HK-2 (cell line): ENCODE measurements at regions not wholly inside any gene's neighbourhood (a gene's known extent, or its start where the extent isn't known, plus 50 kb on each side); places are given as distances from the start of the nearest gene placed in this dataset.
"Not testable (repeated sequence)": the region's sequence is repeated elsewhere in the genome, so short reads cannot be mapped to it uniquely, and the experiment has no call there.

Experiments
- DNase-seq: peaks from one replicate; pipeline ENCODE4 v3.0.0-alpha.2; 2018; ENCODE audit not compliant: unreplicated experiment

DNA sequence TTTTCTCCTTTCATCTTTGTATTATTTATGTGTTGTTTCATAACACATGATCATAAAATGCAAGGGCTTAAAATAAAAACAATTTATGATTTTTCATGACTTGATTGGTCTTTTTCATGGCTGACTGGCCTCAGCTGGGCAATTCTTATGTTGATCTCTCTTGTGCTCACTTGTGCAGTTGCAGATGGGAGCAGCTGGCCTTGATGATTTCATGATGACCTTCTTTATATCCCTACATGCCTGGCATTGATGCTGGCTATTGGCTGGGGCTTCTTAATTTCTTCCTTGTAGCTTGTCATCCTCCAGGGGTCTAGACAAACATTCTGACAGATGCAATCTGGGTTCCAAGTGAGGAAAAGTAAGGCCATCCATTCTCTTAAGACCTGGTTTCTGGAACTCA is 1832.8 kb upstream of the FLRT2 start:
- no peak for DNase-seq

DNA sequence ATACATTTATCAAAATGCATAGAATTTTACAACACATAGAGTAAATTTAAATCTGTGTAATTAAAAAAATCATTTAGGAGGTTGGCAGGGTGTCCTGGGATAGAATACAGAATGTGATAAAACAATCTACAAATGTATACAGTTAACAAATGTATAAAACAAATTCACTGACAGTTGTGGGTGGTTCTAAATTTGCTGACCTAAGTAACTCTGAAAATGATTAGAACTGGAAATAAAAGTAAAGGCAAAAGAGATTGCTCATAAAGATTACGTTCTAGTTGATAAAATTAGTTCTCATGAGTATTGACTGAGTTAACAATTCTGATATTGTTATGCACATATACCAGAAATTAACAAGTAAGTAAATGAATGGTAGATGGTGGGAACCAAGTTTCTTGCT is 1827.3 kb upstream of the FLRT2 start:
- no peak for DNase-seq

DNA sequence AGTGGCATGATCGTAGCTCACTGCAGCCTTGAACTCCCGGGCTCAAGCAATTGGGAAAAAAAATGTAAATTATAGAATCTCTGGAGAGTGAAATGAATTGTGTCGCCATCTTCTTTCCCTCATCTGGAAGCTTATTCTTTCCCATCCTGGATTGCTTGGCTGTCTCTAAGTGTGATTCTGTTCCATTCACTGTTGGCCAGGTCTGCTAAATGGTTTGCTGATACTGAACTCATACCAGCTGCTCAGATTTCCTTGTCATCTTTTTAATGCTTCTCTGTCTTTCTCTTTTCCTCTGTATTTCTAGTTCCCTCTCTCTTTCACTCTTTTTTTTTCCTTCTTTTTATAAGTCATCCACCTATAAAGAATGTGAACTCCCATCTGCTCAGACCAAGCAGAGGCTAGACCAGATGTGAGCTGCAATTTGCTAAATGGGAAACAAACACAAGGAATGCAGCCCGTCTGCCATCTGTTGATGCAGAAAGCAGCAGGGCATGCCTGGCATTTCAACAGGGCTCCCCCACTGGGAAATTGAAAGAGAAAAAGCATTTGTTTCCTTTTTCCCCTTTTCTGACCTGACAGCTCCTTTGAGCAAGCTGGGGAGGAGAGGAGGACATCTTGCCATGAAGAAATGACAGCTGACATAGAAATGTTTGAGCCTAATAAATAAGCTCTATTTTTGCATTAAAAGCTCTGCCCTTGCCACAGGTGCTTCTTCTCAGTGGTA is 1823.6 kb upstream of the FLRT2 start:
- no peak for DNase-seq

DNA sequence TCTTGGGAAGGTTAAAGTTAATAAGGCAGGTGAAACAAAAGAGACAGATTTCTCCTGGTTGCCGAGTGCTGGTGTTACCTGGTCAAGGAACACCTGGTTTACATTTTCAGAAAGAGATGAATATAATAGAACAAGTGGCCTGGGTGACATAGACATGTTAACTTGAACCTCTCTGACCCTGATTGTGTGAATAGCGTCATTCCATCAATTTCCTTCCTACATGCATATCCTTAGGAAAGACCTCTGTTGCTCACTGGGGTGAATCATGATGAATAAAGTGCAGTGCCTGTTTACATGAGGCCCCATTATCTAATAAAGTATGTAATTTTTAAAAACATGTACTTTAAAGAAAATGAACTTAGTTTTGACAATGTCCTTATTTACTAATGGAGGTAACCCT is 1822.9 kb upstream of the FLRT2 start:
- no peak for DNase-seq

DNA sequence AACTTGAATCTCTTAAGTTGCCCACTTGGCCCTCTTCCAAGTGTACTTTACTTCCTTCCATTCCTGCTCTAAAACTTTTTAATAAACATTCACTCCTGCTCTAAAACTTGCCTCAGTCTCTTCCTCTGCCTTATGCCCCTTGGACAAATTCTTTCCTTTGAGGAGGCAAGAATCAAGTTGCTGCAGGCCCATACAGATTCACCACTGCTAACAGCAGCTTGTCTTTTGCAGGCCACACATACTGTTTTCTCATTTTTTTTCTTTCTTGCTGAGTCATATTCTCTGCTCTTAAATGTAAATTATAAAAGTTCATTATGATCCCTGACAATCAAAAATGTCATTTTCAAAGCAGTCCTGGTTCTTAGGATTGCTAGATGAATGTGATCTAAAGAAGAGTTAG is 1820.8 kb upstream of the FLRT2 start:
- DNase-seq = no peak

DNA sequence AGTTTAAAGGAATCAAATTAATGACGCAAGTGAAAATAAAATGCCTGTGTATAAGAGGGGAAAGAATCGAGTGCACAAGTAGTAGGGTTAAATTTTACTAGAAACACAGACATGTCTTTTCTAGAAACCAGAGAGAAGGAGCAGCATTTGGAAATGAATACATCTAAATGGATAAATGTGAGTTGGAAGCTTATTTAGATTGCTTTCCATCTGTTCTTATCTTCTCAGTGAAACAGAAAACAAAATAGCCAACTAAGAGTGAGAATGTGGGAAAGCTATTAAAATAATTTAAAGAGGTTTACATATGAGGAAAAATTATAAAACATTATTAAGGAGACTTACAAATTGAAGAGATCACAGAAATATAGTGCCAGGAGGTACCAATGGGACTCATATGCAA is 1818.9 kb upstream of the FLRT2 start:
- DNase-seq = no peak

DNA sequence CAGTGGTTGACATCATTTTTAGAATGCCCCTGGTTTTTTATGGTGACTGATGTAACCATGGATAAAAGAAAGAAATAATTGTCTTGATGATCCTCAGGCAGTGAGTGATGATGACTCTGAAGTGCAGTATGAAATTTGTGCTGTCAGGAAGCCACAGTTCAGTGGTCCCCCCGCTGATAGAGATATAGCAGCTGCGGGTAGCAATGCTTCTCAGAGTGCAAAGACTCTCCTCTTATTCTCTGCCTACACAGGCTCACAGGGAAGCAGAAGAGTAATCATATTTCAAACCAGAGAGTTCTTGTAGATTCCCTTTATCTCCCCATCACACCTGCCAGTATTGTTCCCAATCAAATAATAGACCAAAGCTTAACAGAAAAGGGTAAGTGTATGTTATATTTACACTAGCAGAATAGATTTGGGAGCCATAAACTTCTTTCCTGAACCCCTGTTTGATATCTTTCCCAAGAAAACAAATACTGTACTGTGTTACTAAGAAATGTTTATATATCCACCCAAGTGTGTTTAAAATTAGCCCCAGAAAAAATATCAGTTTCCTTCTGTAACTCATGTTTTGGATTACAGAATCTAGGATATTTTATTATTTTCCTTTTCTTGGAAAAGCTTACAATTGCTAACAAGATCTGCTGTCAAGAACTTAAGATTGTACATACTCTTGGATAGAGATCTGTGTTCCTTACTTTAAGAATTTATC is 1817.4 kb upstream of the FLRT2 start:
- no peak for DNase-seq

DNA sequence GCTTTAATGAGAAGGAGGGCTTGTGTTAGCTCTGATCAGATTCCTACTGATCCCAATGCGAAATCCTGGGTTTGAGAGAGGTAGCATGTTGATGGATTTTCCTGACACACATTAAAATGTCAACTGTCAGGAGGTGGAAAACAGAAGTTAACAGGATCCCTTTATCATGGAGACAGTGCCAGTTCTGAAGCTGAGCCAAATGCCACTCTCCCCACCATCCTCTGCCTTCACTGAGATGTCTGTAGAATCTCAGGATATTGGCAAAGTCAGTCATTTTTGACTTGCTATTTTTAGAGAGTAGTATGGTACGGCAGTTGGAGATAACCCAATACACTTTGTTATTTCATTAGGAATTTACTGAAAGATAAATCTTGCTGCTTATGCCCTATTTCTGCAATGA is 1816.2 kb upstream of the FLRT2 start:
- no peak for DNase-seq

DNA sequence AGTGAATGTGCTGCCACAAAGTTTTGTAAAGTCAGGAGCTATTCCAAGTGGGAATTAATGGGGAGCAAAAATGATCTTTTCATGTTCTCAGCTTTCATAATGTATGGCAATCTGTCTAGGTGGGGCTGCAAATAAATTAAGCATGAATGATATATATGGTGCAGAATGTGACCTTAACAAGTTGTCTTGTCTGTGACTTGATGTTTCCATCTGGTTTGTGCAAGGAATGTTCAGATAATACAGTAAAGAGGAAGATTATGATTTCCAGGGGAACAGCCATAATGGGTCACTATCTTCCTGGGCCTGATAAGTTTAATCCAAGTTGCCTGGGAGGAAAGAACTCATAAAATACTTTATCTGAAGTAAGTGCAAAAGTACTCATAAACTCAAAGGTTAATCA is 1815.8 kb upstream of the FLRT2 start:
- DNase-seq = no peak

DNA sequence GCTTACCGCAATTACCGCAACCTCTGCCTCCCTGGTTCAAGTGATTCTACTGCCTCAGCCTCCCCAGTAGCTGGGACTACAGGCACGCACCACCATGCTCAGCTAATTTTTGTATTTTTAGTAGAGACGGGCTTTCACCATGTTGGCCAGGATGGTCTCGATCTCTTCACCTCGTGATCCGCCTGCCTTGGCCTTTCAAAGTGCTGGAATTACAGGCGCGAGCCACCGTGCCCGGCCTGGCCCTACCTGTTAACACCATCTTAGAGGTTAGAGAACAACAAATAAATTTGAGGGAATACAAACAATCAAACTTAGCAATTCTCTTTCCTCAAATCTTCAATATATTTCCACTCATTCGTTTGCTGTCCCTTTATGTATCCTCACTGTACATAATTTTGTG is 1810.5 kb upstream of the FLRT2 start:
- not testable (repeated sequence) for DNase-seq

DNA sequence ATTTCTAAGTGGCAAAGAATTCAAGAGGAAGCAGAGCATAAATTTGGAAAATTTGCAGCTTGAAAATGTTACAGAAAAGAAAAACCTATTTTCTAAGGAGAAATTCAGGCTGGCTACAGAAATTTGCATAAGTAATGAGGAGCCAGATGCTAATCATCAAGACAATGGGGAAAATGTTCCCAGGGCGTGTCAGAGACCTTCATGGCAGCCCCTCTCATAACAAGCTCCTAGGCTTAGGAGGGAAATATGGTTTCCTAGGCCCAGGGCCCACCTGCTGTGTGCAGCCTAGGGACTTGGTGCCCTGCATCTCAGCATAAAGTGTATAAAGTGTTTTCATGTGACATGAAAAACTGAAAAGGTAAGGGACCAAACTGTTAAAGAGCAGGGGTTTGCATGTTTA is 1796.3 kb upstream of the FLRT2 start:
- DNase-seq = no peak

DNA sequence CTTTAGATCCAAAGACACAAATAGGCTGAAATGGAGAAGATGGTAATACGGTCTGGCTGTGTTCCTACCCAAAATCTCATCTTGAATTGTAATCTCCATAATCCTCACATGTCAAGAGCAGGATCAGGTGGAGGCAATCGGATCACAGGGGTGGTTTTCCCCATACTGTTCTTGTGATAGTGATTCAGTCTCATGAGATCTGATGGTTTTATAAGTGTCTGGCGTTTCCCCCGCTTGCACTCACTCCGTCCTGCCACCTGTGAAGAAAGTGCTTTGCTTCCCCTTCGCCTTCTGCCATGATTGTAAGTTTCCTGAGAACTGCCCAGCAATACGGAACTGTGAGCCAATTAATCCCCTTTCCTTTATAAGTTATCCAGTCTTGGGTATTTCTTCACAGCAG is 1795.5 kb upstream of the FLRT2 start:
- no peak for DNase-seq

DNA sequence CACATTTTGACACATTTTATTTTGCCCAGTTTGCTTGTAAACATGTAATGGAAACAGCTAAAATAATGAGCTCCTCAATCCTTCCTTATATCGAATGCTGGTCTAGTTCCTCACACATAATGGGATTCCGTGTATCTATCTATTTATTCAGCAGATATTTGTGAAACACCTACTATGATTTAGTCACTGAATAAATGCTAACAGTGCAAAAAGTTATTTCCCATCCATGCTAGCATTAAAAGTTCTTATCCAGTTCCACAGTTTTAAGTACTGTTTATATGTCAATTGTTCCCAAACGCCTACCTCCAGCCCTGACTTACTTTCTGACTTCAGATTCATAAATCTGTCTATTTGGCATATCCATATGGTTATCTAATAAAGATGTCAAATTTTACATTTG is 1788.7 kb upstream of the FLRT2 start:
- no peak for DNase-seq

DNA sequence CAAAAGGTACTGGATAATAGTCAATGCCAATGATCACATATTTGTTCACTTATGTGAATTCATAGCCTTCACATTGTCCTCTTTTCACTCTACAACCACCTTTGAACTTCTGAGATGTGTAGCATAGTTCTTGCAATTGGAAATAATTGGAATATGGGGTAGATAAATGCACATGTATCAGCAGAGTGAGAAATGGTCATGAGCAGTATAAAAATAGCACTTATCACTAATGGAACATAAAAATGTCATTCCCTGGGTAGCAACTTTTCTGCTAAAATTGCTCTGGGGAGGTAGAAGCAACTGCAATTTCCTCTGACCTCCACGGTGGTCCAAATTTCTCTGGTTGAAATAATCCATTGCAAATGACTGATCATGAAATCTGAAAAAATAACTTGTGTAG is 1785.7 kb upstream of the FLRT2 start:
- DNase-seq = no peak

DNA sequence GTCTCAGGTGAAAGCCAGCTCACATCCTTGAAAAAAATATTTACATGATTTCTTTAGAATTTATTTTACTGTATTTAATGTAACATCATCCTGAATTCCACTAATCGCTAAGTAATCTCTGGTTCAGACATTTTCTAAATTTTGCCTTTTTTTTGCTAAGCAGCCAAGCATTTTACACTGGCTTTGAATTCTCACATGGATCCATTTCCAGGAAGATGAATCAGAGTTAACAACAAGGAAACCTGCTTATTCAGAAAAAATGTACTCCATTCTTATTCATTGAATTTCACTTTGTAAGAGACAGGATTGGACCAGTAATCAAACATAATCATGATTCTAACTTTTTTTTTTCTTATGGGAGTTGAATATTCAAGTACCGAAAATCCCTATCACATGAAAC is 1785.1 kb upstream of the FLRT2 start:
- no peak for DNase-seq

DNA sequence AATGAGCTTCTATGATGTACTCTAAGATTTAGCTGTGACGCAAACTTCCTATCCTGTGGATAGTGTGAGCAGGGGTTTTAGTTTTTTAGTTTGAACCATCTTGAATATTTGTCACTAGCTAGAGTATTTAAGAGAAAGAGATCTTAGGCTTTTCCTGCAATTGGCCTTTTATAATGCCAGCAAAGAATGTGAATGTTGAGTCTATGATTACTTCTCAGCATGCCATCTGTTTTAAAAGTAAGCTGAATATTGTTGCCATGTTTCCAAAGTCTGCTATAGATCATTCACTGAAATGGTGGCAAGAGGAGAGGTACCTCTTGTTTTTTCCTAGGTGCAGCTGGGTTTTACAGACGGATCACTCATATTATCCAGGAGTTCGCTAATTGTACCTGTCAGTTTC is 1783.6 kb upstream of the FLRT2 start:
- no peak for DNase-seq

DNA sequence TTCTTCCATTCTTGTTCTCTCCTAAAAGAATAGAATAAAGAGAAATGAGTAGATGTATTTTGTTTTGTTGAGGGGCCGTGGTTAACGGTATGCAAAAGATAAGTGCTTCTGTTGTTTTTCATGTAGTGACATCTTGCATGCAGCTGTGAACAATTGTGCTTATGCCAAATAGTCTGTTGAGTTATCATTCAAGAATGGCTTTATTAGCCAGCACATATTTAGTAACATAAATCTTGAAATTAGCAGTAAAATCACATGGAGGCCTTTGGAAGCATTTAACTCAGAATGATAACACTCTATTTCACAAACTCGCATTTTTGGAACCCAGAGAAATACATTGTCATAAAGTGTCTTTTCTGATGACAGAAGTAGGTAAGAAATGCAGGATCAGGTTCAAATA is 1772.0 kb upstream of the FLRT2 start:
- no peak for DNase-seq

DNA sequence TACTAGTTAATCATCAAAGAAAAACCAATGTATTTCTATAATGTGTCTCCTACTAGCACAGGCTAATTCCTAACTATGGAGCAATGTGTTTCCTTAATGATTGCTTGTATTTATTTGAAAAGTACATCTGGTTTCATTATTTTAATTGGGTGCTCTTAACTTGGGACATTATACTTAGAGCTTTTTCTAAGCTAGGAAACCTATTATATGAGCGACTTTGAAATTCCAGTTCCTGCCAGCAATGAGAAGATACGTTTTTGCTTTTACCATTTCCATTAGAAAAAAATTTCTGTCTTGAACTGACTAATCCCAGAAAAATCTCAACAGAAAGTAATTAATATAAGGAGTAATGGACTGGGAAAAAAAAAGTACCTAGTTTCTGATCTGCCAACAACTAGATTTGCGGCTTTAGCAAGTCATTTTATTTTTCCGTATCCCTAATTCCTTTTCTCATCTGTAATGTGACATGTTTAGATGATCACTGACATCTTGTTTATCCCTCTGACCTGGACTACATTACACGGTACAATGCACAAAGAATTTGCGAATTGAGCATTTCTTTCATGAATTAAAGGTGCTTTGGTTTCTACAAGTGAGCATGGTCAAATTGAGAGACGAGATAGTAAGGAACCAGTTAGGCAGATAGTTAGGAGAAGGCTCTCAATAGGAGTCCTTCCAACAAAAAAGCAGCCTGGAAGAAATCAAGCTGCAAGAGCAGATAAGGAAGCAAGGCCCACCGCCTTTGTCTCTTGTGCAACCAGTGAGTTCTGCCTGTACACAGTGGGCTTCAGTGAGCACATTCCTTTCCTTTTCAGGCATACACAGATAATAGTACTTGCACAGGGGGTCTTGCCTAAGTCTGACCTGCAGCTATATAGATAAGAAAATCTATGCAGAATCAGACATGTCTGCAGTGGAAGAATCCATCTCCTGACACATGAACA is 1765.0 kb upstream of the FLRT2 start:
- DNase-seq = no peak

DNA sequence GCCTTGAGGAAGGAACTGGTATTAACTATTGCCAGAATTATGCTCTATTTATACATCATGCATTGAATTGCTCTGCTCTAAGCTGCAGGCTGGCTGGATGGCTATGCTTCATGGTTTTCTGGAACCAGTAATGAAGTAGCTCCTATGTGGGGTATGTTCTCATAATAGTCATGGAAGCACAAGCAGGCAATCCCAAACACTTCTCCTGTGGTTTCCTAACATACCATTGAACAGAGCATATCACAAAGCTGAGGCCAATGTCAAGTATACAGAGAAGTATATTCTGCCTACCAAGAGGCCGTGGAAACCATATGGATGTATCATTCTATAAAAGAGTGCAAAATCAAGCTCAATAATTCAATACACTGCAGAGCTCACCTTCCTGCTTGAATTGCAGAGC is 1752.4 kb upstream of the FLRT2 start:
- DNase-seq = no peak

DNA sequence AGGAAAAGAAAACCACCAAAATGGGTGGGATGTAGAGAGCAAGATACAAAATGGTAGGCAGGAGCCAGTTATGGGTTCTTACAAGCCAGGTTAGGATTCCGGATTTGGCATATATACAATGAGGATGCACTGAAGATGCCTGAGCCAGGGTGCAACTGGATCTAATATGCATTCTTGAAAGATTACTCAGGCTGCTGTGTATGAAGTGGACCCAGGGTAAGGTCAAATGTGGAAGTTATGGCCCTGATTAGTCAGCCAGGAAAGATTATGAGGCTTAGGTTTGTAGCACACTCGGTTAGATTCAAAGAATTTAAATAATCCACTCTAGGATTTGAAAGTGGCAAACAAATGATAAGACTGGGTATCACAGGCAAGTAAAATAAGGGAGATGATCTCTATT is 1750.7 kb upstream of the FLRT2 start:
- DNase-seq = peak; percentile 20

DNA sequence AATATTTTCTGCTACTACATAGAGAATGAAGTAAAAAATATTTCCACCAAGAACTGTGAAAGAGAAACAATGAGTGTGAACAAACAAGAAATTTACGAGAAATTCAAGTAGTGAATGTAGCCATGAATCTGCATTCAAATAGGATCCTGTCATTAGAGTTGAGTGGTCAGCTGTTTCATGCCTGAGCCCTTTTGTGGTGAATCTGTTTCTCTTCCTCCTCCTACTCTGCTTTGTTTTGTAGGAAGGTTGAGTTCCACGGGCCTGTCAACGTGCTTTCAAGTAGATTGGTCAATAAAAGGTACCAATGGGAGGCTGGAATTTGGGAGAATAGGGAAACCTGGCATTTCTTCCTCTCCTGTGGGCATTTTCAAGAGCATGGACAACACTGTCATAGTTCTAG is 1749.6 kb upstream of the FLRT2 start:
- no peak for DNase-seq

DNA sequence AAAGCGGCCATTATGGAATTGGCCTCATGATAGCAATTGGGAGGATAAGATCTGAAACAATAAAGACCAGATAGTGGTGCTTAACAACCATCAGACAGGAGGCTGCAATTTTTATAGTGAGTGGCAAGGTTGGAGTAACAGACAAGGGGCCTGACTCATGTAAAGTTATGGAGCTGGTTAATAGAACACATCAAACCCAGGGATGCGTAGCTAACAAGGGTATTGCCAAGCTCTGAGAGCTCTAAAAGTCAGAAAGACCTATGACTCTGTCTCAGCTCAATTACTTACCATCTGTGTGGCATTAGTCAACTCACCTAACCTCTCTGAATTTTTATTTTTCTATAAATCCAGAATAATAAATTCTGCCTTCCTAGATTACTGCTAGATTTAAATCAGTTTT is 1731.5 kb upstream of the FLRT2 start:
- peak; percentile 6 for DNase-seq

DNA sequence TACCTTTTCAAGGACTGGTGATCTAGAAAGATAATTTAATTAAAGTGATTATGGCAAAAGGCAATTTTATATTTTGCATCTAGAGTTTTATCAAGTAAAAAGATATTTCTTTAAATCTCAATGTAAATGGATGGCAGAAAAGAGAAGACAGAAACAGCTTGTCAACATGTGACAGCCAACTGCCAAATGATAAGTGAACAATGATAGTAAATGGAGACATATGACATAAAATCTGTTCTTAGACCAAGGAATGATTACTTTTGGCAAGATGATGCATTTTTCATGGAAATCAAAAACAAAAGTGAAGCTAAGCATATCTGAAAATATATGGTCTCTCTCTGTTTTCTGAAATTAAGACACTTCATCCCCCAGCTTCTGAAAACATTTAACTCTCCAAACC is 1730.7 kb upstream of the FLRT2 start:
- no peak for DNase-seq
